GM19397 (cell line): ENCODE measurements at regions not wholly inside any gene's neighbourhood (a gene's known extent, or its start where the extent isn't known, plus 50 kb on each side); places are given as distances from the start of the nearest gene placed in this dataset.

Experiments
- ATAC-seq: cut with Tn5 transposase; IDR thresholded peaks from one replicate; pipeline ENCODE4 v1.9.1; 2021; ENCODE audit warnings: mild to moderate bottlenecking, moderate library complexity; ENCODE audit not compliant: unreplicated experiment

DNA sequence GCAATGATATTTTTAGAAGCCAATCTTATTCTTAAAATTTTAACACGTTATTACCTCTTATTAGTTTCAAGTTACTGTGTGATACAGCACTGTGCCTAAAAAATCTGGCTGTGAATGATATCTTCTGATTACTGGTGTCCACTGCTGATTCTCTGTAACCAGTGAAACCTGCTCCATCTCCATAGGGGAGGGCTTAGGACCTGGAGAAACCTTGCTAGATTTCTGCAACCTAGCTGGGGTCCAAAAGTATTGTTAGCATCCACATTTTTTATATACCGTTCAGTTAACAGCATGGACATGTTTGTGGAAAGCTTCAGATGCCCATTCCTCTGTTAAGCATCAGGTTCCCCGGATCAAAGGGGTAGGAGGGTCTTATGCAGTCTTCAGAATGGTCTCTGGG is 193.9 kb upstream of the TOPAZ1 start:
- no peak for ATAC-seq

DNA sequence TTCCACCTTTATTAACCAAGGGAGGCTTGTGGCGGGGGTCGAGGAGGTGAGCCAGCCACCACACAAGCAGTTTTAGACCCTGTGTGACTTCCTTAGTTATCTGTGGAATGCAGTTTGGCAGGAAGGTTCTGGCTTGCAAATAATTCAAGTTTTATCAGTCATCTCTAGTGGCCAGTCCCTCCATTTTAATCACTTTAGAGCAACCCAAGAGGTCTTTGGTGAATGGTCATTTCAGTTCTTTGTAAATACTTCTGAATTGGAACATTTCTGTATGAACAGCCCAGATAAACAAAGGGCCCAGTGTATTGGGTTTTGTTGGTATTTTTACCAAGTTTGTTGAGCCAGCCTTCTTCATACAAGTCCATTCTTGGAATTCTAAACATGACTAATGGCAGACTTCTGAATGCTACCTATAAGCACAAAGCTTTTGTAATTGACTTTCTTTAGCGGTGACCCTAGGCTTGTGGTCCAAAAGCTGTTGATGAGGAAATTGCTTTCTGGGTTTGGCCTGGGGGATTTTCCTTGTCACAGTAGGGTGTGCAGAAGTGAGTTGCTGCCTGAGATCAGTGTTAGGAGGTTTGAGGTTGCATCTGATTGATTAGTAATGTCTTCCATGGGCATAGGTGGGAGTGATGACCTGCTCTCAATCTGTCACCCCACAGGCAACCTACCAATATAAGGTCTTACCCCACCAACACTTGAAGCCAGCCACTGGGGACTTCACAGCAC is 193.3 kb upstream of the TOPAZ1 start:
- no peak for ATAC-seq

DNA sequence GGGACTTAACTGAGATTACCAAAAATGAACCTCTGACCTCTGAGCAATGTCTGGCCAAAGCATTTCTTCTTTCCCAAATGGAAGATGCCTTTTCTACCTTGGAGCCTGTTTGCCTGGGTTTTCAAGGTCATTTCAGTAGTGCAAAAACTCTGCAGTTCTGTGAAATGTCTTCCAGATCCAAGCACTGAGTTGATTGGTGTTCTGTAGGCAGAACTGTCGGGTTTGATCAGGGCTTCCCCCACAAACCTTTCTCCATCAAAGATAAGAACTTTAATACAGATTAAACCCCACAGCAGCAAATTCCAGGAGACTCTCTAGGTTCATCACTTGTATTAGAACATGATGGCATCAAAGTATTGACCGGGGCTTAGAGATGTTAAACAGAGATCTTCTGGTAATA is 192.7 kb upstream of the TOPAZ1 start:
- no peak for ATAC-seq

DNA sequence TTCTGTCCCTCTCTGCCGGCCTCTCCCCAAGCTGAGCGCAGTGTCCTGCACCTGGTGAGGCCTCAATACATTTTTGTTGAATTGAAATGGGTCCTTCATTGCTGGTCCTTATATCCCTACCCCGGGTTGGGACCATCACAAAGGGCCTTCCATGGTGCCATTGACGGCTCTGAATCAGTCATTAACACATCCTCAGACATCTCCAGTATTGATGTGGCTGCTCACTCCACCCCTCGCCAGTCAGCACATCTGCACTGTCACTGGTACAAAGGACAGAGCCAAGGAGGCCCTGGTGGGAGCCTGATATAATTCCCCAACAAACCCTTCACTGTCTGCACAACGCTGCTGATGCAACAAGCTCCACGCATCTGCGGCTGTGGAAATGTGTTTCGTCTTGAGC is 191.6 kb upstream of the TOPAZ1 start:
- no peak for ATAC-seq

DNA sequence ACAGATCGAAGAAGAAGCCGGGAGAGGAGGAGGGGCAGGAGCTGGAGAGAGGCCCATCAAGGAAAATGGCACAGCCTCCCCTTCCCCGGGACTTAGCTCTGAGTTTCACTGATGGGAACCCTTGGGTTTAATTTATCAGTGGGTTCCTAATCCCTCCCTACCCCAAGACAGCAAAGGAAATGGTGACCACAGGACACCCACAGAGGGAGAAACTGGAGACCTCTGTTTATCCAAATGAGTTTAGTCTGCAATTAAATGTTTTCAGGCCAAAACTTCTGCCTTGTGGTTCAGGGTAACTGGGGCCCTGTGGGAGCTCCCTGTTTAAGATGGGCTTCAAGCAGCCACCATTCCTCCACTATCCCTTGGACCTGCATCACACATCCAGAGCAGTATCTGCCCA is 190.8 kb upstream of the TOPAZ1 start:
- no peak for ATAC-seq

DNA sequence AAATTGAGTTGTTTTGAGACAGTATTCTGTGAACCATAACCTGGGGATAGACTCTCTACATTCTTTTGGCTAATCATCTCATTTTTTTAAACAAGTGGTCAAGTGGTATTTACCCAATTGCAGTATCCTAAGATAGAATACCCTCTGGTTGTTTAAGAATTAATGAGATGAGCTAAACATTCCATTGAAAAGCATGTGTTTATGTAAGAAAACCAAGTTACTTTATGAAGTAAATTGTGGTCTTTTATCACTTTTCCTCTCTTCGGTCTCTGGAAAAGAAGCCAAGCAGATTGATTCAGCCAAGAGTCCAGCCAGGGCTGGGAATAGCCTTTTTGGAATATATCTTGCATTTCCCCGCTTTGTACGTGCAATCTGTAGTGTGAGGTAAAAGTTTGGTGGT is 185.7 kb upstream of the TOPAZ1 start:
- ATAC-seq, result no peak

DNA sequence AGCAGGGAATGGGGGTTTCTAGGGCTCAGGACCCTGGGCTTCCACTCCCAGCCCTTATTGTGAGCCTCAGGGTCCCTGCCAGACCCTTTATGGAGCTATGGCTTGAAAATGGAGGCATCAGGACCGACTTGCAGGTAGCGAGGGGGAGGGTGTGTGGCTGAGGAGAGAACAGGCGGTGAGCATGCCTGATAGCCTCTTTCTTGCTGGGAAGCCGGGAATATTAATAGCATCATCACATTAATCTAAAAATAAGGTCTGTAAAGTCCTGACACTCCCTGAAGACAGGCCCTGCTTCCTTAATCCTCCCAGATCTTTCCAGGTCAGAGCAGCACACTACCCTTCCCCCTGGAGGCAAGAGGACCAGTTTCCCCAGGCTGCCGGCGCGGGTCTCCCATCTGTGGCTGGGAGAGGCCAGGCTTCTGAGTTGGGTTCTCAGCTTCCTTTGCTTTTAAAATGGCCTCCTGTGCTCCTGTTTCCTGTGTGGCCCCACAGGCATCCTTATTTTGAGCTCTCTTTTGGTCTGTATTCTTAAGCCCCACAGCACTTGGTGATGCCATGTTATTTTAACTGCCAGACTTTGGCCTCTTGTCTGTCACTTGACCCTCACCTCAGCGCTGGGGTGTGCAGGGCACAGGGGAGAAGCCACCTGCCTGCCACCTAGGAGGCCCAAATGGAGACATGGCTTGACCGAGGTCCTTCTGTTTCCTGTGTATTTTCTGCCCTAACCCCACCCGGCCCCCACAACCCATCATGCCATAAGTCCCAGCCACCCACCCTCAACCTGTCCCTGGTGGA is 185.0 kb upstream of the TOPAZ1 start:
- no peak for ATAC-seq

DNA sequence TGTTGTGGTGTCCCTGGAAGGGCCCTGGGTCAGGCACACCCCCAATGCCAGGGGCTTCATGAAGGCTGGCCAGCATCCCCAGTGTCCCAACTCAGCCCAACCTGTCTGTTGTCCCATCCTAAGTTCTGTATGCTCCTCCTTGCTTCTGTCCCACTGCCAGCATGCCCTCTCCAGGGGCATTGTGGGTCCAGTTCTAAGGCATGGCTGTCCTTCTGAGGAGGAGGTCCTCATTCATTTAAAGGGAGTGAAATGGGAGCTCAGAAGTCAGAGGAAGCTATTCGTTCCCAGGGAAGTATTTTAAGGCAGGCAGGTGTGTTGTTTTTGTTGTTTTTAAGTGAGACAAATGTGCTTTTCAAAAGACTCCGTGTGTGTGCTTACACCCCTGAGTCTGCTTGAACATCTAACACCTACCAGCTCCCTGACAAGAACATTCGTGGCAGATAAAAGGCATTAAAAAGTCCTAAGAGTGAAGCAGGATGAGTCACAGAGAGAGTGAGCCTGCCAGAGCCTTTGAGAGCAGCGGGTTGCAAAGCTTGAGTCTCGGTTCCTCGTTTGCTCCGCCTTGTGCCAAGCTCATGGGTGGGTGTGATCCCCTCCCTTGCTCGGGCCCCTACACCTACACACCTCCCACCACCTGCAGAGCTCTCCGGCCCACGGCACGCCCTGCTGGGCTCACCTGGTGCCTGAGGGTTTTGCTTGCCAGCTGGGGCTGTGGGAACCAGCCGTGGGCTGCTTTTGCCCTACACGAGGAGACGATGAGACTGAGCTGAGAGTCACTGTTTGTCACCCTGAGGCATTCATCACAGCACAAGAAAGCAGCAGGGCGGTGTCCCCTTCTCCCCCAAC is 183.4 kb upstream of the TOPAZ1 start:
- ATAC-seq, result peak; percentile 93

DNA sequence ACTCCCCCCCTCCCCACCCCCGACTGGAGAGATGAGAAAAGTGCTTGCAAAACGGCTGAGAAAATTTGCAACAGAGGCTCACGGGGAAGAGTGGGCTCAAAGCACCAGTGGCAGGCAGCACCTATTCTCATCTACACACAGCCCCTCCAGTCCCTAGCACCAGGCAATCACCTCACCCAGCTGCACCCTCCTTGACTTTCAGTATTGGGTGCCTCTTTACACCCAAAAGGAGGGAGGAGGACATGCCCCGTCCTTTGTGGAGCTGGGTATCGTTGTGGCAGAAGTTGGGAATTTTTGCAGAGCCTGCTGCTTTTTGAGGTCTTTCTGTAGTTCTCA is 182.8 kb upstream of the TOPAZ1 start:
- ATAC-seq, result no peak

DNA sequence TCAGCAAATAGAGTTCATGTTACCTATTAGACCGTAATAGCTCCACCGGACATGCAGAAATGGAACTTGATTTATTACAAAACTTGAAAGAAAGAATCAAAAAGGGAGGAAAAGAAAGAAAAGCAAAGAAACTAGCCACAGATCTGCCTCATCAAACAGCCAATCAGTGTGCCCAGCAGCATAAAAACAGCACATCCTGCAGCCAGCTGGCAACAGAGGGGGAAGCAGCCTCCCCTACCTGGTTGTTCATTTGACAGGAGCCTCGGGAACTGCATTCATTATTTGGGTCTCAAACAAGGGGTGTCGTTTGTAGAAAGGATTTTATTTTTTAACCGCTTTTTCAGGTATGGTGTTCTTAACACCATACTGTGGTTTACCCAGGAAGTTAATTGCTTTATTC is 181.5 kb upstream of the TOPAZ1 start:
- ATAC-seq, result no peak

DNA sequence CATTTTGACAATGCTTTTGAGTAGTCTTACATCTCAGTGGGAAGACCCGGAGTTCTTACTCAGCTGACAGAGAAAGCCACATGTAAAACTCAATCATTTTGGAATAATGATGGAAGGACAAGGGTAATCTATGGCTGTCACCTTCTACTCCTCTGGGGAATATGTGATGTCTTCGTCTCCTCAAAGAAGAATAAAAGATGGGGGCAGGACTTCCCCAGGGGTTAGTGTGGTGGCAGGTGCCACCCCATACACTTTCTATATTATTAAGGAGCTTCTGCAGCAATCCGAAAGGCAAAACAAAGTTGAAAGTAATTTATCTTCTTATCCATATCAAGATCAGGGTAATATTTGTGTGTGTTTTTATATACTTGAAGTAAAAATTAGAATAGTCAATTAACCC is 180.4 kb upstream of the TOPAZ1 start:
- no peak for ATAC-seq

DNA sequence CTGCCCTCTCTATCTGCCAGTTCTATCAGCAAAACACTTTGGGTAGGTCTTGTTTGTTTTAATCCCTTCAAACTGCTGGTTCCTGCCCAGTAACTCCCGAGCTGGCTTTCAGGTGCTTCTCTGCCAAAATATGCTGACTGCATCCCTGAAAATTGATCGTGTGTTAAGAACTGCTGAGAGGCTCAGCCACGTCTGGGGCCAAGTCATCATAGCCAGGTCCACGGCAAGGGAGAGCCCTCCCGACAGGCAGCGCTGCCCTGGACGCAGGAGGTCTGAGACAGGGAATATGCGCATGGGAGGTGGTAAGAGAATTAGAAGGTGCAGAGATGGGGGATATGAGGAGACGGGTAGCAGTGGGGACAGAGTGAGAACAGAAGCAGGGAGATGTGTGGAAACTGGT is 179.7 kb upstream of the TOPAZ1 start:
- no peak for ATAC-seq

DNA sequence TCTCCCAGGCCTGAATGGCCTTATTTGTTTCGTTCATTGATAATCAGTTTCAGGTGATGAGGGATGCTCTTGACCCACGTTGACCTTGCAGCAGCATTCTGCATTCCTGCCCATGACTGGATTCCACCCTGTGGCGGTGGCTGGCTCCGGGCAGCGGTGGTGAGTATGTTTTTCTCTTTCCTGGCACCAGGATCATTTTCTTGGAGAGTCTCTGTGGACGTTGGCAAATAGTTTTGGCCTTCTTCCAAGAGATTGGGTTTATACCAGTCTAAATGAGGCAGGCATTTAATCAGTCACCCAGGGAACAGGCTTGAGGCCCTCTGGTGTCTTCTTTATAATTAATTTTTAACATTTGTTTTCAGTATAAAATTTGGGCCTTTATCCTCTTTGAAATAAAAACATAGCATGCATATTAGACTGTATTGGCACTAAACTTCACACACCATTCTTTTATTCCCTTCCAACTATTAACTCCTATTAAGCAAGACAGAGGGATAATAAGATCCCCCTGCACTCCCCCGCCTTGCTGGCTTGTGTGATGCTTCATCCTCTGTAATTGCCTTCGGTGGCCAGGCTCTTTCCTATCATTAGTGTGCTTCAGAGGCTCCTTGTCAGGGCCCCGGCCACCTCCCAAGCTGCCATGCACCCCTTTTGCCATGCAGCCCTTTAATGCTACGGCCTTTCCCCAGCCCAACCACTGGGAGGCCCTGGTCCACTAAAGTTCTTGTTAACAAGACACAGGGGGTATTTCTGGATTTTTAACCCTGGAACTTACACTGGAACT is 176.2 kb upstream of the TOPAZ1 start:
- no peak for ATAC-seq

DNA sequence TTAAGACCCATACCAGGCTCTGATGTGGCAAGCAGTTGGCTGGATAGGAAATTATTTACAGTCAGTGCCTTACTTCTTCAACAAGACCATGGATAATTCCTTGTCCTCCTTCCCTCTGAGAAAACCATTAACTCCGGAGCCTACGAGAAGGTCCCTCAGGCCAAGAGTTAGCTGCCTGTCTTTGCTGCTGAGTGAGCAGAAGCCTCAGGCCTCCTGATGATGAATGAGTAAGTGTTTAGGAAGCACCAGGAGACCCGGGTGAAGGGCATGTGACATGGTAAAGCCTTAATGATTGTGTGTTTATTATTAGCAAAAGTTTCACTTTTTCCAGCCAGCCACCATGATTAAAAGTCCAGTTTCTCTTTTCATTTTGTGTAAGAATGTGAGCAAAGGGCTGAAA is 174.9 kb upstream of the TOPAZ1 start:
- ATAC-seq, result no peak

DNA sequence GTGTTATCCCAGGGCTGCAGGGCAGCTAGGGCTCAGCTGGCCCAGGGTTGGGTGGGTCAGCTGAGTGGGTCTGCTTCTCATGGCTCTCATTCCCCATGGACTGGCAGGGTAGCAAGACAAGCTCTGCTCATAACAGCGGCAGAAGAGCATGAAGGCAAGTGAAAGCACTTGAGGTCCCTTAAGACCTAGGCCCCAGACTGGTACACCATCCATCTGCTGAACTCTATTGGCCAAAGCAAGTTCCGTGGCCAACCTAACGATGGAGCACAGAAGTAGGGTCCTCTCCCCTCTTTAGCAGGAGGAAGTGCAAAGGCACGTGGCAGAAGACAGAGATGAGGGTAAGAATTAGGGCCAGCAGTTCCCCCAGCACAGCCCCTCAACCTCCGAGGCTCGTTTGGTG is 174.3 kb upstream of the TOPAZ1 start:
- no peak for ATAC-seq

DNA sequence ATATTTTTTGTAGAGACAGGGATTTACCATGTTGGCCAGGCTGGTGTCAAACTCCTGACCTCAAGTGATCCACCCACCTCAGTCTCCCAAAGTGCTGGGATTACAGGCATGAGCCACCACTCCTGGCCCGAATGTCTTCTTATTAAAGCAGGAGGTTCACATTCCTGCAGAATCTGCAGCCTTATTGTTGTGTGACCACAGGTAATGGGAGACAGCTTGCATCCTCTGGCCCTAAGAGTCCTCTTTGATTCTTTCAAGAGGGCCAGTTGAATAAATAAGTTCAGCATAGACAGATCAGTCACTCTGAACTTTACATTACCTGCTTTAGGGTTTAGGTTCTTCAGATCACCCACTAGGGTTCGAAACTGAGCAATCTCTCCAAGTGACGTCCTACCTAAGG is 172.9 kb upstream of the TOPAZ1 start:
- ATAC-seq, result no peak

DNA sequence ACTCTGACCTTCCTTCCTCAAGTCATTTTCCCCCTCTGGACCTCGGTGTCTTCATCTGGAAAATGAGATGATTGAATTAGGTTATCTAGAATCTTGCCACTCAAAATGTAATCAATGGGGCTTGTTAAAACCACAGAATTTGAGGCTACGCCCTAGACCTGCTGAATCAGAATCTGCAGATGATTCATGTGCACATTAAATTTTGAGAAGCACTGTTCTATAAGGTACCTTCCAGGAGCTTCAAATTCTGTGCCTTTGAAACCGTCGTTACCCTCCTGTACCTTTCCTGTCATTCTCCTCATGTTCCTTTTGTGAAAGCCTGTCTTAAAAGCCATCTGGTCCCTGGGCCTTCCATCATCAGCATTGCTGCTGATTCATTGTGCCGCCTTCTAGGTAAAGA is 172.4 kb upstream of the TOPAZ1 start:
- ATAC-seq, result no peak

DNA sequence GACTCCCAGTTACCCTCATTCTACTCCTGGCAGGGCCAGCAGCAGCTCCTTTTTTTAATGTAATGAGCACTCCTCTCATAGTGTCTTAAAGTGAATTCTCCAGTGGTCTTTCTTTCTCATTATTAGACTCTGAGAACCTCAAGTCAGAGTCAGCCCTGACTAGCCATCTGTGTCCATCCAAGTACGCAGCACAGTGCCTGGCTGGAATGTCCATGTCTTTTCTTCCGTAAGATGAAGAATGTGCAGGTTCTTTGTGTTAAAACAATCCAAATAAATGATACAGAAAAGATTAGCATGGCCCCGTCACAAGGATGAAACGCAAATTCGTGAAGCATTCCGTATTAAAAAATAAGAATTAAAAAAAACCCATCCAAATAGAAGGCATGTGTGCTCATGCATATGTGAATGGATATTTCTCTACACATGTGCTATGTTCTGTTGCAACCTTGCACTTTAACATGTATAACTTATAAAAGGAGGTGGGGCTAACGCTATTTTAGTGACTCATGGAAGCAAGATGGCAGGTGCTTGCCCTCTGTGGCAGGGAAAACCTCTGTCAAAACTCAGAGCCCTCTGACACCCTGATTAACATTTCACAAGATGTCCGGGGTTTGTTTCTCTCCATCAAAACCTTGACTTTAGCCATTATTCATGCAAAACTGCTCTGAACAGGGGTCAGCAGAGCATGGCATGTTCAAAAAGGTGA is 170.7 kb upstream of the TOPAZ1 start:
- no peak for ATAC-seq

DNA sequence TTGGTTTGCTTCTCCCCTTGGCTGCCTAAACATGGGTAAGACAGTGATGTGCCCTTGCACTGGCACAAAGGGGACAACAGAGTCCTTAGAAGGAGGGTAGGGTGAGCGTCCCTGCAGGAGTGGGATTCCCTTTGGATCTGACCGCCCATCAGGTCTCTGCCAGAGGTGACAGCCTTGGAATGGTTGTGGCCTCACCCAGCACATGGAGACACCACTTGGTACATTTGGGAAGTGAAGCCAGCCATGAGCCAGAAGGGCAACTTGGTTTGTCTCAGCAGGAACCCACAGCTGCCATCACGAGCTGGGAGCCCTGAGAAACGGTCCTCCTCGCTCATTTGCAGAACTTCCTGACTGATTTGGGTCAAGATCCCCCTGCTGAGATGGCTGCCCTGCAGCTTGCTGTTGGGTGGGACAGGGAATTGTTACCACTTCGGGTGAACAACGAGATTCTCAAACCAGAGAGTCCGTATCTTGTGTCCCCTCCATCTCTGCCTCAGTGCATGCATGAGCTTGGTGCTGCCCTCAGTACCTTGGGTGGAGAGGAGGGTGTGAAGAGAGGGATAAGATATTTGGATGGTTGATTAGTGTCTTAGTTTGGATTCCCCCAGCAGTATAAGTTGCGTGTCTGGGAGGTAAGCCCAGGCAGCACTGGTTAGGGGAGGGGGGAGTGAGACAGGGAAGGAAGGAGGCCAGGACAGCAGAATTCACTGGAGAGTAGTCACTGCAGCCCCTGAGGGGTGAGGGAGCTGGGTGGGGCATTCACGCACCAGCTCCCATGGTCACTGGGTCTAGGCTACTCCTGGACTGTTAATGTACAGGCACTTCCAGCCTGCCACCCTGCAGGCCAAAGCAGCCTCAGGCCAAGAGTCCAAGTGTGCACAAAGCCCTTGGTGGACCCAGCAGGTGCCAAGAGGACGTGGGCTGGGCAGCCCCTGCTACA is 168.8 kb upstream of the TOPAZ1 start:
- no peak for ATAC-seq
